H9 (cell line): ENCODE measurements at regions not wholly inside any gene's neighbourhood (a gene's known extent, or its start where the extent isn't known, plus 50 kb on each side); places are given as distances from the start of the nearest gene placed in this dataset.

Experiments
- DNase-seq: peaks from one replicate; pipeline ENCODE4 v3.0.0-alpha.2; 2017
- H2AFZ ChIP-seq: one replicate; pipeline ENCODE4 v1.6.1; 2013; ENCODE audit warnings: mild to moderate bottlenecking, low read length, control low read depth, moderate library complexity
- H2AK5ac ChIP-seq: 2 replicates; pipeline ENCODE4 v1.6.1; 2013; ENCODE audit warnings: low read length, control low read depth, mixed read lengths; ENCODE audit not compliant: insufficient read length
- H2BK120ac ChIP-seq: one replicate; pipeline ENCODE4 v1.6.1; 2013; ENCODE audit warnings: low read depth, mild to moderate bottlenecking, low read length, control low read depth, inconsistent platforms; ENCODE audit not compliant: poor library complexity, severe bottlenecking
- H2BK12ac ChIP-seq: 2 replicates; pipeline ENCODE4 v1.6.1; 2013; ENCODE audit warnings: low read length, control low read depth, mixed read lengths, low read depth; ENCODE audit not compliant: insufficient read length
- H2BK15ac ChIP-seq: 2 replicates; pipeline ENCODE4 v1.6.1; 2013; ENCODE audit warnings: low read depth, low read length, control low read depth
- H2BK20ac ChIP-seq: one replicate; pipeline ENCODE4 v1.6.1; 2013; ENCODE audit warnings: low read depth, mild to moderate bottlenecking, low read length, control low read depth, inconsistent platforms; ENCODE audit not compliant: poor library complexity, severe bottlenecking
- H2BK5ac ChIP-seq: 2 replicates; pipeline ENCODE4 v1.6.1; 2013; ENCODE audit warnings: low read length, control low read depth, mixed read lengths; ENCODE audit not compliant: insufficient read length
- H3K14ac ChIP-seq: 2 replicates; pipeline ENCODE4 v1.6.1; 2013; ENCODE audit warnings: low read length, control low read depth; ENCODE audit not compliant: insufficient read depth
- H3K18ac ChIP-seq: 2 replicates; pipeline ENCODE4 v1.6.1; 2013; ENCODE audit warnings: low read depth, mild to moderate bottlenecking, mixed read lengths, low read length, control low read depth; ENCODE audit not compliant: insufficient read length
- H3K23ac ChIP-seq: 2 replicates; pipeline ENCODE4 v1.6.1; 2013; ENCODE audit warnings: low read length, control low read depth, mixed read lengths, low read depth; ENCODE audit not compliant: insufficient read length
- H3K23me2 ChIP-seq: 2 replicates; pipeline ENCODE4 v1.6.1; 2013; ENCODE audit warnings: low read depth, mild to moderate bottlenecking, mixed read lengths, low read length, control low read depth; ENCODE audit not compliant: insufficient read length, poor library complexity, severe bottlenecking
- H3K27ac ChIP-seq: 2 replicates; pipeline ENCODE4 v1.5.1; 2013; ENCODE audit warnings: low read length, control low read depth, mixed read lengths, low read depth; ENCODE audit not compliant: insufficient read length
- H3K27me3 ChIP-seq: 2 replicates; pipeline ENCODE4 v1.6.1; 2013; ENCODE audit warnings: low read length, control low read depth, inconsistent platforms; ENCODE audit not compliant: insufficient read depth
- H3K4ac ChIP-seq: 2 replicates; pipeline ENCODE4 v1.6.1; 2013; ENCODE audit warnings: low read depth, mild to moderate bottlenecking, control low read depth, inconsistent platforms, low read length, moderate library complexity
- H3K4me1 ChIP-seq: 2 replicates; pipeline ENCODE4 v1.6.1; 2013; ENCODE audit warnings: low read length, control low read depth, inconsistent platforms; ENCODE audit not compliant: insufficient read depth
- H3K4me2 ChIP-seq: 2 replicates; pipeline ENCODE4 v1.6.1; 2013; ENCODE audit warnings: low read length, control low read depth, mixed read lengths; ENCODE audit not compliant: insufficient read length, insufficient read depth
- H3K56ac ChIP-seq: 2 replicates; pipeline ENCODE4 v1.6.1; 2013; ENCODE audit warnings: low read depth, mild to moderate bottlenecking, mixed read lengths, low read length, control low read depth; ENCODE audit not compliant: insufficient read length
- H3K79me1 ChIP-seq: 2 replicates; pipeline ENCODE4 v1.6.1; 2013; ENCODE audit warnings: low read depth, mild to moderate bottlenecking, moderate library complexity, low read length, control low read depth, inconsistent platforms; ENCODE audit not compliant: insufficient read depth, poor library complexity, severe bottlenecking
- H3K79me2 ChIP-seq: 2 replicates; pipeline ENCODE4 v1.6.1; 2013; ENCODE audit warnings: low read length, control low read depth, inconsistent platforms; ENCODE audit not compliant: insufficient read depth
- H3K9ac ChIP-seq: 2 replicates; pipeline ENCODE4 v1.6.1; 2013; ENCODE audit warnings: low read length, control low read depth, mixed read lengths; ENCODE audit not compliant: insufficient read length; ENCODE audit errors: extremely low read depth
- H3K9me3 ChIP-seq: one replicate; pipeline ENCODE4 v1.6.1; 2013; ENCODE audit warnings: low read depth, low read length, inconsistent platforms; ENCODE audit not compliant: control insufficient read depth
- H3T11ph ChIP-seq: one replicate; pipeline ENCODE4 v1.6.1; 2013; ENCODE audit warnings: mild to moderate bottlenecking, low read length, control low read depth, inconsistent platforms
- H4K20me1 ChIP-seq: one replicate; pipeline ENCODE4 v1.6.1; 2013; ENCODE audit not compliant: control insufficient read depth, insufficient read length, insufficient read depth
- H4K5ac ChIP-seq: 2 replicates; pipeline ENCODE4 v1.6.1; 2013; ENCODE audit warnings: low read depth, mild to moderate bottlenecking, mixed read lengths, low read length, control low read depth; ENCODE audit not compliant: insufficient read length
- H4K8ac ChIP-seq: replicated peaks from 2 replicates; pipeline ENCODE4 v1.6.1; 2013; ENCODE audit warnings: low read length, control low read depth, mixed read lengths, low read depth; ENCODE audit not compliant: insufficient read length
- H4K91ac ChIP-seq: 2 replicates; pipeline ENCODE4 v1.6.1; 2013; ENCODE audit warnings: low read depth, mild to moderate bottlenecking, moderate library complexity, mixed read lengths, low read length, control low read depth; ENCODE audit not compliant: insufficient read length
- H3K27ac Mint-ChIP-seq, 3 experiments: 2 replicates in 2 of 3; 3 replicates in 1 of 3; pipeline ENCODE4 v1.8.0; 2020 to 2021; ENCODE audit warnings: mixed read lengths in 3 of 3, mild to moderate bottlenecking in 1 of 3, moderate library complexity in 1 of 3
- H3K27me3 Mint-ChIP-seq: 2 replicates; pipeline ENCODE4 v1.8.0; 2021; ENCODE audit warnings: low read depth, mild to moderate bottlenecking, moderate library complexity, mixed read lengths
- H3K36me3 Mint-ChIP-seq, 3 experiments: 2 replicates in 2 of 3; 3 replicates in 1 of 3; pipeline ENCODE4 v1.8.0; 2020 to 2021; ENCODE audit warnings: low read depth in 3 of 3, mixed read lengths in 3 of 3; ENCODE audit not compliant: insufficient read depth in 1 of 3
- H3K4me1 Mint-ChIP-seq, 2 experiments: 2 replicates each; pipeline ENCODE4 v1.8.0; 2020; ENCODE audit warnings: mixed read lengths in 2 of 2
- H3K4me3 Mint-ChIP-seq, 2 experiments: 2 replicates in 1 of 2; 3 replicates in 1 of 2; pipeline ENCODE4 v1.8.0; 2020 to 2021; ENCODE audit warnings: mild to moderate bottlenecking in 2 of 2, mixed read lengths in 2 of 2, moderate library complexity in 1 of 2
- H3K9me3 Mint-ChIP-seq, 2 experiments: 2 replicates in 1 of 2; 3 replicates in 1 of 2; pipeline ENCODE4 v1.8.0; 2020; ENCODE audit warnings: mild to moderate bottlenecking in 2 of 2, mixed read lengths in 2 of 2, moderate library complexity in 1 of 2
- WGBS: extraction: QIAGEN DNeasy Blood & Tissue Kit; methylation state at CpG from one replicate; pipeline ENCODE4 v1.1.7; 2013; ENCODE audit warnings: missing lambda C conversion rate, low lambda C conversion rate, mixed read lengths; ENCODE audit not compliant: insufficient read length; ENCODE audit errors: extremely low coverage; 5-methylcytosine and 5-hydroxymethylcytosine counted together
- TF ChIP-seq, protein P1 (sequence below): fragments of 200-600 bp; sonication (generic); conservative IDR thresholded peaks from 3 replicates; pipeline ENCODE4 v1.8.0; 2021; ENCODE audit warnings: antibody characterized with exemption, mild to moderate bottlenecking

DNA sequence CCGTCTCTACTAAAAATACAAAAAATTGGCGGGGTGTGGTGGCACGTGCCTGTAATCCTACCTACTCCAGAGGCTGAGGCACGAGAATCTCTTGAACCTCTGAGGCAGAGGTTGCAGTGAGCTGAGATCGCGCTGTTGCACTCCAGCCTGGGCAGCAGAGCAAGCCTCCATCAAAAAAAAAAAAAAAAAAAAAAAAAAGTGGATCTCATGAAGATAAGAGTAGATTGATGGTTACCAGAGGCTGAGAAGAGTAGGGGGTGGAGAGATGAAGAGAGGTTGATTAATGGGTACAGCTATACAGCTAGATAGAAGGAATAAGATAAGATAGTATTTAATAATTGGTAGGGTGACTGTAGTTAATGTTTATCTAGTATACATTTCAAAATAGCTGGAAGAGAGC is 65.9 kb upstream of the LRRC3B start:
- Histone ChIP-seq H3K4me2 (no peak overlapping the region), H3K23me2 (no peaks in the 10 kb centered on the region), H2BK12ac (no peak overlapping the region), H3K79me1 (no peaks in the 10 kb centered on the region), H4K91ac (no peak overlapping the region), H3K4ac (no peak overlapping the region), H4K8ac (no peak overlapping the region), H4K5ac (no peak overlapping the region), H2AFZ (no peak overlapping the region), H2BK5ac (no peak overlapping the region), H2BK20ac (no peak overlapping the region), H3K56ac (no peak overlapping the region), H2BK120ac (no peak overlapping the region), H2AK5ac (no peak overlapping the region), H3K27ac (no peak overlapping the region), H4K20me1 (no peaks in the 10 kb centered on the region), H3K9ac (no peak overlapping the region), H3K18ac (no peak overlapping the region), H3K14ac (no peak overlapping the region), H2BK15ac (no peak overlapping the region), H3K79me2 (no peaks in the 10 kb centered on the region), H3K27me3 (no peaks in the 10 kb centered on the region), H3K23ac (no peak overlapping the region), H3K4me1 (no peaks in the 10 kb centered on the region), H3T11ph (no peak overlapping the region), H3K9me3 (no peaks in the 10 kb centered on the region)
- no peaks in the 10 kb centered on the region for H3K9me3 Mint-ChIP-seq
- H3K36me3 Mint-ChIP-seq, result no peaks in the 10 kb centered on the region
- H3K27ac Mint-ChIP-seq, result no peak overlapping the region
- H3K4me3 Mint-ChIP-seq, result no peak overlapping the region
- DNase-seq, result no peak
- WGBS, result no CpG with 5 or more reads among the region's 6 CpGs
- H3K4me1 Mint-ChIP-seq, result peaks cover 4 to 6% of the 10 kb centered on the region in 2 experiments; a peak in 2 of 4 replicates
- TF ChIP-seq, protein P1, sequence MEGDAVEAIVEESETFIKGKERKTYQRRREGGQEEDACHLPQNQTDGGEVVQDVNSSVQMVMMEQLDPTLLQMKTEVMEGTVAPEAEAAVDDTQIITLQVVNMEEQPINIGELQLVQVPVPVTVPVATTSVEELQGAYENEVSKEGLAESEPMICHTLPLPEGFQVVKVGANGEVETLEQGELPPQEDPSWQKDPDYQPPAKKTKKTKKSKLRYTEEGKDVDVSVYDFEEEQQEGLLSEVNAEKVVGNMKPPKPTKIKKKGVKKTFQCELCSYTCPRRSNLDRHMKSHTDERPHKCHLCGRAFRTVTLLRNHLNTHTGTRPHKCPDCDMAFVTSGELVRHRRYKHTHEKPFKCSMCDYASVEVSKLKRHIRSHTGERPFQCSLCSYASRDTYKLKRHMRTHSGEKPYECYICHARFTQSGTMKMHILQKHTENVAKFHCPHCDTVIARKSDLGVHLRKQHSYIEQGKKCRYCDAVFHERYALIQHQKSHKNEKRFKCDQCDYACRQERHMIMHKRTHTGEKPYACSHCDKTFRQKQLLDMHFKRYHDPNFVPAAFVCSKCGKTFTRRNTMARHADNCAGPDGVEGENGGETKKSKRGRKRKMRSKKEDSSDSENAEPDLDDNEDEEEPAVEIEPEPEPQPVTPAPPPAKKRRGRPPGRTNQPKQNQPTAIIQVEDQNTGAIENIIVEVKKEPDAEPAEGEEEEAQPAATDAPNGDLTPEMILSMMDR, result no peak
- no peaks in the 10 kb centered on the region; the same call in 1 of the 2 replicates for H3K27me3 Mint-ChIP-seq
